GM19455 (cell line): ENCODE measurements at regions not wholly inside any gene's neighbourhood (a gene's known extent, or its start where the extent isn't known, plus 50 kb on each side); places are given as distances from the start of the nearest gene placed in this dataset.

Source experiments
- ATAC-seq: cut with Tn5 transposase; IDR thresholded peaks from one replicate; pipeline ENCODE4 v1.9.1; 2021; ENCODE audit not compliant: unreplicated experiment

GRCh38 chr7:93016681-93017381 is 100.9 kb downstream of the SAMD9 start:
- no peak for ATAC-seq

- no peak for ATAC-seq
Measured at GRCh38 chr7:93015779-93016481, 101.8 kb downstream of the SAMD9 start.

GRCh38 chr7:93015101-93015778 is 102.5 kb downstream of the SAMD9 start:
- ATAC-seq: no peak

GRCh38 chr7:93014410-93014809 is 103.4 kb downstream of the SAMD9 start:
- no peak for ATAC-seq

- no peak for ATAC-seq
Measured at GRCh38 chr7:93013446-93014061, 104.2 kb downstream of the SAMD9 start.

- ATAC-seq: no peak
Measured at GRCh38 chr7:93011351-93012294, 106.2 kb downstream of the SAMD9 start.

GRCh38 chr7:93008833-93009232 is 108.9 kb downstream of the SAMD9 start:
- no peak for ATAC-seq

- no peak for ATAC-seq
Measured at GRCh38 chr7:93006480-93007095, 111.2 kb downstream of the SAMD9 start.

- no peak for ATAC-seq
Measured at GRCh38 chr7:93004906-93005305, 112.9 kb downstream of the SAMD9 start.

GRCh38 chr7:92997719-92998118 is 120.1 kb downstream of the SAMD9 start:
- no peak for ATAC-seq

- no peak for ATAC-seq
Measured at GRCh38 chr7:92997152-92997551, 120.6 kb downstream of the SAMD9 start.

GRCh38 chr7:92994901-92995300 is 122.9 kb downstream of the SAMD9 start:
- no peak for ATAC-seq

- no peak for ATAC-seq
Measured at GRCh38 chr7:92992932-92993331, 124.8 kb downstream of the SAMD9 start.

- ATAC-seq: no peak
Measured at GRCh38 chr7:92992483-92992882, 125.3 kb downstream of the SAMD9 start.

- ATAC-seq: no peak
Measured at GRCh38 chr7:92991190-92991589, 126.6 kb downstream of the SAMD9 start.

GRCh38 chr7:92988941-92989545 is 128.7 kb downstream of the SAMD9 start:
- no peak for ATAC-seq

GRCh38 chr7:92988051-92988450 is 129.7 kb downstream of the SAMD9 start:
- ATAC-seq: no peak

GRCh38 chr7:92987538-92987937 is 130.2 kb downstream of the SAMD9 start:
- no peak for ATAC-seq

GRCh38 chr7:92987095-92987494 is 130.7 kb downstream of the SAMD9 start:
- no peak for ATAC-seq

GRCh38 chr7:92982928-92983327 is 134.9 kb downstream of the SAMD9 start:
- no peak for ATAC-seq
